GM20431 (cell line): ENCODE measurements at regions not wholly inside any gene's neighbourhood (a gene's known extent, or its start where the extent isn't known, plus 50 kb on each side); places are given as distances from the start of the nearest gene placed in this dataset.

Source experiments
- in situ Hi-C: fragments of 300-500 bp; cut with MseI, MboI; formaldehyde crosslinking; loops from one replicate; pipeline ENCODE4 v1.15.0; 2020; ENCODE audit warnings: low sequenced_read_pairs; ENCODE audit not compliant: unreplicated experiment

DNA sequence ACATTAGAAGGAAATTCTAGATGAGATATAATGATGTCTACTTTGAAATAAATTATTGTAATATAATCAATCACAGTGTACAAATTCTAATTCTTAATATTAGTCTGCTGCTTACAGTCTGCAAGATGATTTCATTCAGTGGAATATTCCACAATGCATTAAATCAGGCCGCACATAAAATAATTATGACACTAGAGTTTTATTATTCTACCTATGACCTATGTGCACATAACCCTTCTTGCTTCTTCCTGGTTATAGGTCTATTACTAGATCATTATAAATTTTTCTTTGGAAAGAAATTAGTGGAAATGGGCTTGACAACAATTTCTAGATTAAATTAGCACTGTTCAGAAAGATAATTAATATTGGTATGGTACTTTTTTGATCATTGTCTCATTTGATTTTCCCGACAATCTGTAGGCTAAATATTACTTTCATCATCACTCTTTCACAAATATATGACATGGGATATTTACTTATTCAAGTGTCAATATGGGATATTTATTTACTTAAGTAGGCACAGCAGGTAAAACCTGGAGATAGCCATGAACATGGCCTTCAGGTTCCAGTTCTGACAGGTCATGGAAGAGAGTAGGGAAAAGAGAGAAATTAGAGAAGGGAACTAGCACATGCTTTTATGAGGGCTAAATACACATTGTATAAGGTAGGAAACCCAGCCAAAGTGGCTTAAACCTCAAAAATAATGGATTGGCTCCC is 476.4 kb downstream of the TOX3 start:
- in situ Hi-C loops: no loop called here

DNA sequence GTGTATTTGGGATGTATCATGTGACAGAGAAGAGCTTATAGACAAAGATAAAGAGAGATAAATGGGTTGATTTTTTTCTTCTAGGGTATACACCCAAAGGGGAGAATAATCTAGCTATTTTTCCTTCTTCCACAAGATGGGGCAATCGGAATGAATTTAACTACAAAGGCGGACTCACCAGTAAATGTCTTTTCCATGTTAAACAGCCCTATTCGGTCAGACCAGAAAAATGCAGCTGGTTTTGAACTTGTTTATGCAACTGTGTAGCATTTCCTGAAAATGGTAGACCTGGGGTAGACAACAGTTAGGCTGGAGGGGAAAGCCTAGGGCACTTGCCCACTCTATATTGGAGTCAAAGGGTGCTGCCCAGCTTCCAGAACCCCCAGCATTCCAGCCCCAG is 477.1 kb downstream of the TOX3 start:
- in situ Hi-C loops: no loop called here

GRCh38 chr16:52068447-52069074 is 478.4 kb downstream of the TOX3 start:
- in situ Hi-C loops: no loop called here

GRCh38 chr16:52066962-52067361 is 480.0 kb downstream of the TOX3 start:
- in situ Hi-C loops: no loop called here

GRCh38 chr16:52056259-52056658 is 490.7 kb downstream of the TOX3 start:
- in situ Hi-C loops: no loop called here

GRCh38 chr16:52055381-52055780 is 491.6 kb downstream of the TOX3 start:
- in situ Hi-C loops: no loop called here

DNA sequence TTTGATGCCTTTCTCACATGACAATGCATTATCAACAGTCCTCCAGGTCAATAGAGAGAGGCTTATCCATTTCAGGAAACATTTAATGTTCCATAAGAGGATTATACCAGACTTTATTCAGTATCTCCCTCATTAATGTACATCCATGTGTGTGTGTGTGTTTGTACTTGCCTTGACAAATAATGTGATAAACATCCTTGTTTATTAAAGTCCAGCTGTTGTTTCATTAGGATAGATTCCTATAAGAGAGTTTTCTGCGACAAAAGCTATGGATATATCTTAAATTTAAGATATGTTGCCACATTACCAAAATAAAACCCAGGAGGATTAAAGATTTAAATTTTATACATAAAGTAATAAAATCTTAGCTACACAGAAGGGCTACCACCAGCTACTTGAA is 492.6 kb downstream of the TOX3 start:
- in situ Hi-C loops: no loop called here

DNA sequence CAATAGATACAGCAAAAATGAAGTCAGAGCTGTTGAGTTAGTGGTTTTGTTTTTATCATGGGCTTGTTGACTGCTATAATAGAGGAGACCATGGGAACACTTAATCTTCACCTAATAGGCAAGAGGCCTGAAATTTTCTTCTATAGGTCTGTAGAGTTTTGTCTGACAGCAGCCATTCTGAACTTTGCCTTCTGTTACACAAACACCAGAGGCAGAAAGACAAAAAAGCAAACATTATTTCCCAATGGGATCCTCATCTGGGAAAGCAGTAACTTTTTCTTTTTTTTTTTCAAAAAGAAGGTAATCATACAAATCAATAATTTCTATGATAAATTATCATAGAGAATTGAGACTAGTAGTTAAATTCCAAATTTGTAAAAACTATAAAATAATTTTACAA is 494.1 kb downstream of the TOX3 start:
- in situ Hi-C loops: no loop called here

DNA sequence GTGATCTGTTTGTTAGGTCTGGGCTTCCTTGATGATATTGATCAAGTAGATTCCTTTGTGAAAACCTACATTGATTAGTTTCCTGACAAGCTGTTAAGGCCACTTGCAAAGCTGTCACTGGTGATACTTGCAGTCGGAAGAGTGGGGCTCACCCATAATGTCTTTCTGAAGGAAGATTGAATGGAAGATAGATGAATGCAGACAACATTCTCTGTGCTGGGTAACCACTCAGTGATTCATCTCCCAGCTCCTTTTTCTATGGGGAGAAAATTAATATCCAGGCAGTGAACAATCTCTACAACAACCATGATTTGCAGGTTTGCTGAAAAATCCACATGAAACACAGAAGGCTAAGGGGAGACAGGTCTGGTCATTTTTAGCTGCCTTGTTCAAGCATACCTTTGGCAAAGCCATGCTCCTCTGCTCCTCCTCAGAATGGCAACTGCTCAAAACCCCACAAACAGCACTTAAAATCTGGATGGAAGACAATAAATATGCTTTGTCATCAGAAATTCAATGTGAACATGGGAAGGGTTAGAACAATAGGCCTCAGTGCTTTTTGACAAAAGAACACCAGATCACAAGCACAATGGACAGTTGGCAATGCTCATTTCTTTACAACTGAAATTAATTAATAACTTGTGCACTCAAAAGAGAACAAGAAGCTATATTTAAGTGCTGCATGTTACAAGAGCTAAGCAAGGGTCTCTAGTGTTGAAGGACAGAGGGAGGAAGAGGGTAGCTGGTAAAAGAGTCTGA is 495.4 kb downstream of the TOX3 start:
- in situ Hi-C loops: no loop called here

DNA sequence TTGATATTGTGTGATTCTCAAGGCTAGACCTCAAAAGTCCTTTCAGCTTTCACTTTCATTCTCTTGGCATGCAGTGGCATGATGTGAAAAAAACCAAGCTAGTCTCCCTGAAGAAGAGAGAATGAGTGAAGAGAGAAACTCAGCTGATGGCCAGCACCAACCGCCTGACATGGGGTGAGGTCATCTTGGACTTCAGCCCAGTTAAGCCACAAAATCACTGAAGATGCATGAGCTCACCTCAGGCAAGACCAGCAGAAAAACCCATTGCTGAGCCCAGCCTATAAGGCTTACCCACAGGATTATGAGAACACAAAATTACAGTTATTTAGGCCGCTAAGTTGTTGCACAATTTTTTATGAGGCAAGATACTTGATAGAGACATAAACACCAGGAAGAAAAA is 496.5 kb downstream of the TOX3 start:
- in situ Hi-C loops: no loop called here

DNA sequence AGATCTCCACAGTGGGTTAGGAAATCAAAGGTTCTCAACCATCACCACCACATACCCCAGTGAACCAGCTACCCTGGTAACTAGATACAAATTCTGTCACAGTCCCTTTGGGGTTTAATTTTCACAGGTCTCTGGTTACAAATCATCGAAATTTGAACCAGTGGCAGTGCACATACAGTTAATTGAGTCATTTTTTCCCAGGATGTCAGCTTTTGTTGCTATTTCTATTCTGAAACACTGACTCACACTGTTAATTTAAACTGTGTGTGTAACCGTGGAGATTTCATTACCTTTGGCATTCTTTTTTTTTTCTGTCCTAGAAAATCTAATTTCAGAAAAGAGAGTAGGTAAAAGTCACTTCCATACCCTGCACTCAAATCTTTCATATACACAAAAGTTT is 511.5 kb downstream of the TOX3 start:
- in situ Hi-C loops: no loop called here

DNA sequence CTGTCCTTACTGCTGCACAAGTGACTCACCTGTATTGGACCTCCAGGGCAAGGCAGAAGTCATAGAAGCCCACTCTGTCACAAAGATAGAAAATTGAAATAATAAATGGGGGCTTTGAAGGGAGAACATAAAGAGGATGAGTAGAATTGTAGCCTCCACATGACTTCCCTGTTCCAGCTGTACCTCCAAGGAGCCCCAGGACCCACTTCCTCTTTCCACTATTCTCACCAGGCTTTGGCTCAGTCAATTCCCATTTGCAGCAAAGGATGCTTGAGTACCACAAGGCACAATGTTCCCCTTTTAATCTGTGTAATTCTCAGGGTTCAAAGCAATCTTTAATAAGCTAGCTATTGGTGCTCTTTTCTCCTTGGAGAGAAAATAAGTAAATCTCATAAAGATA is 512.1 kb downstream of the TOX3 start:
- in situ Hi-C loops: no loop called here

GRCh38 chr16:52033992-52034391 is 513.0 kb downstream of the TOX3 start:
- in situ Hi-C loops: no loop called here

DNA sequence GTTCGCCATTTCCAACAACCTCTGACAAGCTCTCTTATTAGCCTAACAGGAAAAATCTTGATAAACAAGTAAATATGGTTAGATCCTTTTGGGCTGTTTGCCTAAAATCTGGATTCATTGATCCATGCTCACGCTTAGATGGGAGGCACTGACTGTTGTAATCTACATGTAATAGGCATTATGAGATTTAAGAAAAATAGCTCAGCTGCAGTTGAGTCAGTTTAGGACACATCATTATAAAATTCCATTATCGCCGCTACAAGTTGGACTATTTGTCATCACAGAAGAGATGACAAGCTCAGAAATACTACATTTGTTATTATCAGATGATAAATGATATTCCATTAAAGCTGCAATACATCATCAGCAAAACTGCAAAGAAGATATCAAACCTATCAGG is 524.0 kb downstream of the TOX3 start:
- in situ Hi-C loops: no loop called here

DNA sequence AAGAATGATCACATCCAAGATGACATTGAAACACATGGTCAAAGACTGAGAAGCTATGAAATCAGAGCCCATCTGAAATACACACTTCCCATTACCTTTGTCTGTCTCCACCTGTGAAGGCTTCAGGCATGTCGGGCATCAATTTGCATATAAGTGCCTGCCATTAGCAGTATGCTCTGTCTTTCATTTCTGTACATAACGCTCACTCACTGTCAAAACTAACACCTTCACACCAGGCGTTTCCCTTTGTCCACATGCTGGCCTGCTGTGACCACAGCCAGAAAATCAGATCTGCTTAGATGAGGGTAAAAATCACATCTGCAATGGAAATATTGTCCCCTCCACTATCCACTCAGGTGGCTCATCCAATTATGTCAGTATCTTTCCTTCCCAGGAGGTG is 524.8 kb downstream of the TOX3 start:
- in situ Hi-C loops: no loop called here

DNA sequence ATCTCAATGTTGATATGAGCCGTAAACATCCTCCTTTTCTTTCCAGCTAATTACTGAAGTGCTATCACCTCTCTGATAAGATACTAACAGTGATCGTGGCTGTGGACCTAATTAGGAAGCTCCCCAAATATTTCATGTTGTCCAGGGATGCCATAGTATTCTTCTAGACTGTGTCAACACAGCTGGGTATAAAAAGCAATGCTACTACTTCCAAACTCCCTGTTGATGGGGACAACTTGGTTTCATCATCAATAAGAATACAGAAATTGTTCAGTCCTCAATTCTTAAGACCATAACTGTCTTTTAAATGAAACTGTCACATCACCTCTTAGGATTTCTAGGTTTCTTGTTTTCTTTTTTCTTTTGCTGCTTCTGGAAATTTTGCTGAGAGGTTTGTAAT is 530.6 kb downstream of the TOX3 start:
- in situ Hi-C loops: no loop called here

DNA sequence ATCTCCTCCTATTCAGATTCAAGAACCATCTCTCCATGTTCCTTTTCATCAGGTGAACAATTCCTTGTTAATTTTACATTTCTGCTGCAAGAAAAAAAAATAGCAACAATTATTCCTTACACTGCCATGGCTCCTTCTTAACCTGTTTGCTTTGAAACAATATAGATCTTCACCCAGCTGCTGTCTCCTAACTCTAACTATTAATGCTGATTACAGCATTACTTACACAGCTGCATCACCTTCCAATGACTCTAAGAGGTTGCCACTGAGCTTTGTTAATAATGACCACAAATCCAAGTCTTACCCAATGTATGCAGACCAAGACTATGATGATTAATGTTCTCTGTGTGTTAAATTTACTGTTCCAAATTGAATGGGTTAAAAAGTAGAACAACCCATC is 541.4 kb downstream of the TOX3 start:
- in situ Hi-C loops: no loop called here

GRCh38 chr16:52004343-52004742 is 542.6 kb downstream of the TOX3 start:
- in situ Hi-C loops: no loop called here

GRCh38 chr16:52002026-52002425 is 544.9 kb downstream of the TOX3 start:
- in situ Hi-C loops: no loop called here

- in situ Hi-C loops: no loop called here
These were observed 550.4 kb downstream of the TOX3 start for GRCh38 chr16:51996516-51996915.

GRCh38 chr16:51994597-51994996 is 552.3 kb downstream of the TOX3 start:
- in situ Hi-C loops: no loop called here
